Suprapubic skin (tissue), 3 donors: ENCODE measurements at regions not wholly inside any gene's neighbourhood (a gene's known extent, or its start where the extent isn't known, plus 50 kb on each side); places are given as distances from the start of the nearest gene placed in this dataset.

ENCODE experiments used
- POLR2AphosphoS5 ChIP-seq, 3 donors: sonication (generic); formaldehyde crosslinking; IDR thresholded peaks; one replicate each; pipeline ENCODE4 v1.6.1; 2017; ENCODE audit warnings: antibody characterized with exemption in 3 of 3
- TF ChIP-seq, protein P1 (sequence below), 2 donors: fragments of 200-600 bp in 1 of 2; fragments of 450-650 bp in 1 of 2; sonication (generic) in 1 of 2; IDR thresholded peaks; one replicate each; pipeline ENCODE4 v1.5.1; 2016 to 2019; ENCODE audit warnings: antibody characterized with exemption in 2 of 2, mild to moderate bottlenecking in 1 of 2, moderate library complexity in 1 of 2

DNA sequence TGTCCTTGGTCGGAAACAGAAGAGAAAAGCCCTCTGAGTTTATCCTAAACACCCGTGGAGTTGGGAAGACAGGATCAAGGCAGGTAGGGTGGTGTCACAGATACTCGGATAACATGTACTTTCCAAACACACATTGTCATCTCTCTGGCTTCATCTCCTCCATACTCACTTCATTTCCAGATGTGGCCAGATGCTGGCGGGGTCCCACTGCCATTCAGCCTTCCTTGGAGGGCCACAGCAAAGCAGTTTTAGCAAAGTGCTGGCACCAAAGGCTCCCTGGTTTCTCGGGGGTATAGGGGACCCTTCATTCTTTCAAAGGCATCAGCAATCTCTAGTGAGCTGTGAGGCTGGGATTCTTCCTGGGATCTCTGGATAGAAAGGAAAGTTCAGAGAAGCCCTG, 539.5 kb downstream of the TCERG1L start:
- no peak for TF ChIP-seq POLR2AphosphoS5 (IDR thresholded peaks at IDR 0.05)
- TF ChIP-seq, protein P1, sequence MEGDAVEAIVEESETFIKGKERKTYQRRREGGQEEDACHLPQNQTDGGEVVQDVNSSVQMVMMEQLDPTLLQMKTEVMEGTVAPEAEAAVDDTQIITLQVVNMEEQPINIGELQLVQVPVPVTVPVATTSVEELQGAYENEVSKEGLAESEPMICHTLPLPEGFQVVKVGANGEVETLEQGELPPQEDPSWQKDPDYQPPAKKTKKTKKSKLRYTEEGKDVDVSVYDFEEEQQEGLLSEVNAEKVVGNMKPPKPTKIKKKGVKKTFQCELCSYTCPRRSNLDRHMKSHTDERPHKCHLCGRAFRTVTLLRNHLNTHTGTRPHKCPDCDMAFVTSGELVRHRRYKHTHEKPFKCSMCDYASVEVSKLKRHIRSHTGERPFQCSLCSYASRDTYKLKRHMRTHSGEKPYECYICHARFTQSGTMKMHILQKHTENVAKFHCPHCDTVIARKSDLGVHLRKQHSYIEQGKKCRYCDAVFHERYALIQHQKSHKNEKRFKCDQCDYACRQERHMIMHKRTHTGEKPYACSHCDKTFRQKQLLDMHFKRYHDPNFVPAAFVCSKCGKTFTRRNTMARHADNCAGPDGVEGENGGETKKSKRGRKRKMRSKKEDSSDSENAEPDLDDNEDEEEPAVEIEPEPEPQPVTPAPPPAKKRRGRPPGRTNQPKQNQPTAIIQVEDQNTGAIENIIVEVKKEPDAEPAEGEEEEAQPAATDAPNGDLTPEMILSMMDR (IDR thresholded peaks at IDR 0.05), result no peak
